Left lung (tissue), 4 donors: ENCODE measurements at regions not wholly inside any gene's neighbourhood (a gene's known extent, or its start where the extent isn't known, plus 50 kb on each side); places are given as distances from the start of the nearest gene placed in this dataset.

ENCODE experiments used
- ATAC-seq: fragments of 200-7000 bp; cut with Tn5 transposase; one replicate; pipeline ENCODE4 v1.9.1; 2020; ENCODE audit warnings: moderate library complexity
- DNase-seq, 4 donors: peaks; one replicate each; pipeline ENCODE4 v3.0.0-alpha.2; 2013 to 2020
- H3K27ac ChIP-seq, 2 donors: fragments of 200-600 bp; sonication (generic) in 1 of 2; one replicate each; pipeline versions ENCODE4 v1.5.0 to v1.8.0; 2020 to 2021
- H3K27me3 ChIP-seq, 2 donors: fragments of 200-600 bp; sonication (generic) in 1 of 2; one replicate each; pipeline versions ENCODE4 v1.5.0 to v1.8.0; 2020 to 2021
- H3K36me3 ChIP-seq, 2 donors: fragments of 200-600 bp; sonication (generic) in 1 of 2; one replicate each; pipeline versions ENCODE4 v1.5.0 to v1.8.0; 2020 to 2021
- H3K4me1 ChIP-seq, 2 donors: fragments of 200-600 bp; one replicate each; pipeline ENCODE4 v1.8.0; 2021
- H3K4me3 ChIP-seq, 2 donors: fragments of 200-600 bp; sonication (generic) in 1 of 2; one replicate each; pipeline versions ENCODE4 v1.5.0 to v1.8.0; 2020 to 2021; ENCODE audit warnings: mild to moderate bottlenecking in 1 of 2
- H3K9me3 ChIP-seq, 2 donors: fragments of 200-600 bp; sonication (generic) in 1 of 2; one replicate each; pipeline versions ENCODE4 v1.5.0 to v1.8.0; 2020 to 2021
- intact Hi-C, 2 donors: fragments of 100-400 bp; cut with DNase I; formaldehyde crosslinking; loops; one replicate each; pipeline versions ENCODE4 v1.11.2 to v1.14.2; 2022
- TF ChIP-seq, protein P1 (sequence below), 2 donors: fragments of 200-600 bp; sonication (generic) in 1 of 2; IDR thresholded peaks; one replicate each; pipeline versions ENCODE4 v1.5.0 to v1.8.0; 2021; ENCODE audit warnings: antibody characterized with exemption in 2 of 2
- donor health status: DM: no; HTN: yes; CAD: no.
- donor health status: DM: no; HTN: no; CAD: no.

DNA sequence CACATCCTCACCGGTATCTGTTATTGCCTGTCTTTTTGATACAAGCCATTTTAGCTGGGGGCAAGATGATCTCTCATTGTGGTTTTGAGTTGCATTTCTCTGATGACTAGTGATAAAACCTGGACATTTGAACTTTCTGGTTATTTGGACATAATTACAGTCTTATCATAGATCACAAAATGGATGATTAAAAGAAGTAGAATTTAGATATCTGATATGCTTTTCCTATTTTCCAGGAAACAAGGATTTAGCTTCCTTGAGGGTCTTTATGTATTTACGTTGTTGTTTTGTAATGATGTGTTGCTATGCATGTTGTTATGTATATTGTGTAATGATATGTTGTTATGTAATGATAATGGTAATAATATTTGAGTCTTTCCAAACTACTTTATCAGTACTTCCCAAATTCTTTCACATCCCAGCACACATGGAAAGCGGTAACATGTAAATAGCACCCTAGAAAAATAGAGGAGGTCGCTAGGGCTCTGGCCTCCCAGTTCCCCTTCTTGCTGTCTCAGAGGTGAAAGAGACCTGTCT, 53.8 kb downstream of the GJD2 start:
- Histone ChIP-seq H3K4me1 (no peaks in the 10 kb centered on the region), H3K27me3 (no peaks in the 10 kb centered on the region), H3K4me3 (no peak overlapping the region), H3K27ac (no peak overlapping the region), H3K9me3 (no peaks in the 10 kb centered on the region), H3K36me3 (no peaks in the 10 kb centered on the region)
- ATAC-seq (no peak), DNase-seq (peak in 1 of 4 donors; percentile 33)
- TF ChIP-seq, protein P1, sequence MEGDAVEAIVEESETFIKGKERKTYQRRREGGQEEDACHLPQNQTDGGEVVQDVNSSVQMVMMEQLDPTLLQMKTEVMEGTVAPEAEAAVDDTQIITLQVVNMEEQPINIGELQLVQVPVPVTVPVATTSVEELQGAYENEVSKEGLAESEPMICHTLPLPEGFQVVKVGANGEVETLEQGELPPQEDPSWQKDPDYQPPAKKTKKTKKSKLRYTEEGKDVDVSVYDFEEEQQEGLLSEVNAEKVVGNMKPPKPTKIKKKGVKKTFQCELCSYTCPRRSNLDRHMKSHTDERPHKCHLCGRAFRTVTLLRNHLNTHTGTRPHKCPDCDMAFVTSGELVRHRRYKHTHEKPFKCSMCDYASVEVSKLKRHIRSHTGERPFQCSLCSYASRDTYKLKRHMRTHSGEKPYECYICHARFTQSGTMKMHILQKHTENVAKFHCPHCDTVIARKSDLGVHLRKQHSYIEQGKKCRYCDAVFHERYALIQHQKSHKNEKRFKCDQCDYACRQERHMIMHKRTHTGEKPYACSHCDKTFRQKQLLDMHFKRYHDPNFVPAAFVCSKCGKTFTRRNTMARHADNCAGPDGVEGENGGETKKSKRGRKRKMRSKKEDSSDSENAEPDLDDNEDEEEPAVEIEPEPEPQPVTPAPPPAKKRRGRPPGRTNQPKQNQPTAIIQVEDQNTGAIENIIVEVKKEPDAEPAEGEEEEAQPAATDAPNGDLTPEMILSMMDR (IDR thresholded peaks at IDR 0.05), result no peak
- intact Hi-C loops, result loop anchor here in 1 of 2 donors (10.0 kb wide), 1 partner anchor 224 kb away; no protein-coding TSS in a partner anchor

DNA sequence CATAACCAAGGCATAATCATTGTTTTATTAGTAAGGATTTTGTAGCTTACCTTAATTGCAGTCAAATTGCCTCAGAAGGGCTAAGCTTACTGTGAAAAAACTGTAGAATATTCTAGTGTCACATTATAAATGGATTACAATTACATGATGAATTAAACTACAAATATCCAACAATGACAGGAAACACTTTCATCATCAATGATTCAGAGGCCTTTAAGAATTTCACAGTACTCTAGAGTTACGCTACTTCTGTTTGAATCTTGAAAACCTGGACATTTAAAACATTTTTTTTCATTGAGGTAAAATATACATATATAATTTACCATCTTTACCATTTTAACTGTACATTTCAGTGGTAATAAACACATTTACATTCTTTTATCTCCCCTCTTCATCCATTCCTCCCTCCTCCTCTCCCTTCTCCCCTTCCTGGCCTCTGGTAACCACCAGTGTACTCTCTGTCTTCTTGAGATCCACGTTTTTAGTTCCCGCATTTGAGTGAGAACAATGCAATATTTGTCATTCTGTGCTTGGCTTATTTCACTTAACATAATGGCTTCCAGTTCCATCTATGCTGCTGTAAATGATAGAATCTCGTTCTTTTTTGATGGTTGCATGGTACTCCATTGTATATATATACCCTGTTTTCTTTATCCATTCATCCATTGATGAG, 54.7 kb downstream of the GJD2 start:
- intact Hi-C loops, result loop anchor here in 1 of 2 donors (10.0 kb wide), 1 partner anchor 225 kb away; no protein-coding TSS in a partner anchor
- TF ChIP-seq, protein P1 (IDR thresholded peaks at IDR 0.05), result no peak
- no peaks in the 10 kb centered on the region for H3K9me3 ChIP-seq
- H3K36me3 ChIP-seq, result no peaks in the 10 kb centered on the region
- H3K4me1 ChIP-seq, result no peaks in the 10 kb centered on the region
- no peaks in the 10 kb centered on the region for H3K27me3 ChIP-seq
- DNase-seq (no peak), ATAC-seq (no peak)
- no peak overlapping the region for H3K27ac ChIP-seq
- H3K4me3 ChIP-seq, result no peak overlapping the region

DNA sequence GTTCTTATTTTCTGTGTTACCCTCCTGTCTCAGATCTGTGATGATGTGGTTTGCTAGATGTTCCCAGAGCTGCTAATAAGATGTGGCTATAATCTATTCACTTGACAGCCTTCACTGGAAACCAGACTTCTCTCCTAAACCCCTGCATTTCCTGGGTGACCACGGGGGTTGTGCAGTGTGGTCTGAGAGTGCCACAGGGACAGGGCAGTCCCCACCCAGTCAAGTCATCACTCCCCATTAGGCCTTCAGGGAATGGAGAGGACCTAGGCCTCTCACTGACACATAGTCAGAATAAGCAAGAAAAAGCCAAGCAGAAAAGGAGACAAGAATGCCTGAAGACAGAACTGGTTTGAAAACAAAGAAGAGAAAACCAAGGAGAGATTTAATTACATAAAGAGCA, 58.3 kb downstream of the GJD2 start:
- Histone ChIP-seq H3K27me3 (no peaks in the 10 kb centered on the region), H3K4me1 (no peaks in the 10 kb centered on the region), H3K9me3 (no peaks in the 10 kb centered on the region), H3K36me3 (no peaks in the 10 kb centered on the region), H3K4me3 (no peak overlapping the region), H3K27ac (no peak overlapping the region)
- intact Hi-C loops, result no loop called here
- ATAC-seq (no peak), DNase-seq (no peak)
- TF ChIP-seq, protein P1 (IDR thresholded peaks at IDR 0.05), result no peak

DNA sequence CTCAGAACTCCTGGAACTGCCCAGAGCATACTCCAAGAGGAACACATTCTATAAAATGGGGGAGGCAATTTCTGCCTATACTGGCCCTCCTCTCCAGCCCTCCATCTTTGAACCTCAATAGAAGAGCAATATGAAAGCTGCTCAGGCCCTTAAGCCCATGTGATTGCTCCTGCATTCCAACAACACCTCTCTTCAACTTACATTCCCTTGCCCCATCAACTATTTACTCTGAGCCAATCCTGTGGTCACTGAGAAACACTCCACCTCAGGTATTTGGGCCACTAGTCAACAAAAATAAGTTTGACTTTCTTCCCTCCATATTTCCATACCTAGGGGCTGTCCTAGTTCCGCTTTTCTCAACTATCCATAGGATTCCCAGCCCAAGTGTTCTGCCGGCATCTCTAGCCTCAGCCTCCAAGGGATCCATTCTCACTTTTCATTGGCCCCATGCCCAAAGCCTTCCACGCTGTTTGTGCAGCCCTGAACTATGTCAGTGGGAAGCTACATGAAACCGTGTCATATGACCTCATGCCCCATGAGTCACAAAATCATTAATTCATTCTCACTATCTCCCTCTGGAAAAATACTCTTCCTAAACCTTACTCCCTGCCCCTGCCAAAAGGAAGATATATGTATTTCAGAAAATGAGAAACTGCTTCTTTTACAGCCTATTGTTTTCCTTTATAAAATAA, 61.6 kb downstream of the GJD2 start:
- H3K27me3 ChIP-seq, result no peaks in the 10 kb centered on the region
- no peaks in the 10 kb centered on the region for H3K4me1 ChIP-seq
- H3K27ac ChIP-seq, result no peak overlapping the region
- no peaks in the 10 kb centered on the region for H3K36me3 ChIP-seq
- intact Hi-C loops, result no loop called here
- DNase-seq (no peak), ATAC-seq (peak; percentile 56)
- H3K4me3 ChIP-seq, result no peak overlapping the region
- TF ChIP-seq, protein P1 (IDR thresholded peaks at IDR 0.05), result no peak
- no peaks in the 10 kb centered on the region for H3K9me3 ChIP-seq

DNA sequence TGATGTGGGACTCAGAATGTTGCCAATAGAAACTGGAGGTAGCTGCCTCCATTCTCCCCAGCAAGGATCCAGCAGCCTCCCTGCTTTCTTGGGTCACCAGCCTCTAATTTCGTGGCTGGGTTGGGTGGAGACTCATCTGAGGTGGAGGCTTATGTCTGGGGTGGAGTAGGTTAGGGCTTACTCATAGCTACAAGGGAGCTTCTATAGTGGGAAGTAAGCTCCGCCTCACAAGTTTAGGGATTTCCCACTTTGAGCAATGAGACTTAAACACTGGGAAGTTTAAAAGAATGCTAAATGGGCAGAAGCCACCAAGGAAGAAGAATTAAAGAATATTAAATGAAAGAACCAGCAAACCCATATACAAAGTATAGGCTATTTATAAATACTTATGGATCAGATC, 63.8 kb downstream of the GJD2 start:
- TF ChIP-seq, protein P1 (IDR thresholded peaks at IDR 0.05), result no peak
- Histone ChIP-seq H3K4me3 (no peak overlapping the region), H3K27ac (no peak overlapping the region), H3K4me1 (no peaks in the 10 kb centered on the region), H3K36me3 (no peaks in the 10 kb centered on the region), H3K27me3 (no peaks in the 10 kb centered on the region), H3K9me3 (no peaks in the 10 kb centered on the region)
- no peak for ATAC-seq
- intact Hi-C loops, result no loop called here
- no peak for DNase-seq
